WTC11 (cell line): ENCODE measurements at regions not wholly inside any gene's neighbourhood (a gene's known extent, or its start where the extent isn't known, plus 50 kb on each side); places are given as distances from the start of the nearest gene placed in this dataset.

ENCODE experiments used
- ATAC-seq: fragments of 200-7000 bp; cut with Tn5 transposase; 2 replicates; pipeline ENCODE4 v1.10.0; 2021; ENCODE audit warnings: mild to moderate bottlenecking, moderate library complexity
- CTCF ChIA-PET: fragments of 300-600 bp; sonication (Branson Sonifier 250); formaldehyde crosslinking; loops from one replicate; lab custom pipeline; 2021; ENCODE audit warnings: antibody characterized with exemption; lab: Charles Lee
- POLR2A ChIA-PET: fragments of 350-600 bp; sonication (Branson Sonifier 250); formaldehyde crosslinking; loops from one replicate; lab custom pipeline; 2021; ENCODE audit warnings: antibody characterized with exemption; lab: Charles Lee
- DNase-seq: peaks from one replicate; pipeline ENCODE4 v3.0.0; 2021; ENCODE audit warnings: low spot score
- H3K27ac Mint-ChIP-seq: 2 replicates; pipeline ENCODE4 v1.8.0; 2021; ENCODE audit warnings: mixed read lengths
- H3K27me3 Mint-ChIP-seq: 2 replicates; pipeline ENCODE4 v1.8.0; 2021; ENCODE audit warnings: low read depth, mild to moderate bottlenecking, moderate library complexity, mixed read lengths
- H3K36me3 Mint-ChIP-seq: 2 replicates; pipeline ENCODE4 v1.8.0; 2021; ENCODE audit warnings: mixed read lengths
- H3K4me1 Mint-ChIP-seq: 2 replicates; pipeline ENCODE4 v1.8.0; 2022; ENCODE audit warnings: mixed read lengths
- H3K4me3 Mint-ChIP-seq: 2 replicates; pipeline ENCODE4 v1.8.0; 2021; ENCODE audit warnings: mild to moderate bottlenecking, moderate library complexity, mixed read lengths
- H3K9me3 Mint-ChIP-seq: 2 replicates; pipeline ENCODE4 v1.8.0; 2021; ENCODE audit warnings: mixed read lengths
- AFF4 ChIP-seq: sonication (generic); formaldehyde crosslinking; IDR thresholded peaks from 2 replicates; pipeline ENCODE4 v1.8.1; 2023; ENCODE audit warnings: mild to moderate bottlenecking, missing genetic modification reagents, borderline replicate concordance
- ELF4 ChIP-seq: sonication (generic); formaldehyde crosslinking; IDR thresholded peaks from 2 replicates; pipeline ENCODE4 v1.8.1; 2022; ENCODE audit warnings: low read depth, mild to moderate bottlenecking, moderate library complexity, missing genetic modification reagents
- ESRRA ChIP-seq: sonication (generic); formaldehyde crosslinking; IDR thresholded peaks from 2 replicates; pipeline ENCODE4 v1.8.1; 2022; ENCODE audit warnings: mild to moderate bottlenecking, missing genetic modification reagents, borderline replicate concordance
- GRHL2 ChIP-seq: fragments of 250-450 bp; sonication (Bioruptor Pico); IDR thresholded peaks from 2 replicates; pipeline ENCODE4 v1.8.0; 2022; ENCODE audit warnings: mild to moderate bottlenecking, moderate library complexity; ENCODE audit not compliant: insufficient replicate concordance, severe bottlenecking
- IRF2 ChIP-seq: sonication (generic); formaldehyde crosslinking; IDR thresholded peaks from 2 replicates; pipeline ENCODE4 v1.8.0; 2022; ENCODE audit warnings: low read depth, missing genetic modification reagents, borderline replicate concordance
- JUN ChIP-seq: sonication (generic); formaldehyde crosslinking; IDR thresholded peaks from 2 replicates; pipeline ENCODE4 v1.8.0; 2023; ENCODE audit warnings: mild to moderate bottlenecking, missing genetic modification reagents
- KAT7 ChIP-seq: sonication (generic); formaldehyde crosslinking; IDR thresholded peaks from 2 replicates; pipeline ENCODE4 v1.8.1; 2023; ENCODE audit warnings: missing genetic modification reagents, mild to moderate bottlenecking, borderline replicate concordance
- NFE2L1 ChIP-seq: sonication (generic); formaldehyde crosslinking; IDR thresholded peaks from 2 replicates; pipeline ENCODE4 v1.8.1; 2023; ENCODE audit warnings: missing genetic modification reagents
- NFYB ChIP-seq: sonication (generic); formaldehyde crosslinking; conservative IDR thresholded peaks from 2 replicates; pipeline ENCODE4 v1.8.0; 2022; ENCODE audit warnings: low read depth, missing genetic modification reagents
- NR2C2 ChIP-seq: sonication (generic); formaldehyde crosslinking; IDR thresholded peaks from 2 replicates; pipeline ENCODE4 v1.8.0; 2022; ENCODE audit warnings: mild to moderate bottlenecking, missing genetic modification reagents
- PRRX2 ChIP-seq: fragments of 250-450 bp; sonication (Bioruptor Pico); IDR thresholded peaks from 2 replicates; pipeline ENCODE4 v1.8.0; 2021; ENCODE audit warnings: mild to moderate bottlenecking
- SOX15 ChIP-seq: fragments of 250-450 bp; sonication (Bioruptor Pico); IDR thresholded peaks from 2 replicates; pipeline ENCODE4 v1.9.0; 2021; ENCODE audit warnings: mild to moderate bottlenecking
- TEAD4 ChIP-seq: sonication (generic); formaldehyde crosslinking; IDR thresholded peaks from 2 replicates; pipeline ENCODE4 v1.8.0; 2022; ENCODE audit warnings: mild to moderate bottlenecking, missing genetic modification reagents
- ZMAT4 ChIP-seq: fragments of 250-450 bp; sonication (Bioruptor Pico); IDR thresholded peaks from 2 replicates; pipeline ENCODE4 v1.9.0; 2021; ENCODE audit warnings: mild to moderate bottlenecking
- ZNF671 ChIP-seq: fragments of 250-450 bp; sonication (Bioruptor Pico); IDR thresholded peaks from 2 replicates; pipeline ENCODE4 v1.8.0; 2021; ENCODE audit warnings: mild to moderate bottlenecking
- TF ChIP-seq, protein P1 (sequence below): fragments of 200-600 bp; IDR thresholded peaks from 2 replicates; pipeline ENCODE4 v1.8.0; 2022; ENCODE audit warnings: antibody characterized with exemption
- TF ChIP-seq, protein P2 (sequence below): sonication (generic); formaldehyde crosslinking; IDR thresholded peaks from 2 replicates; pipeline ENCODE4 v1.8.0; 2022; ENCODE audit warnings: mild to moderate bottlenecking, missing genetic modification reagents
- TF ChIP-seq, protein P3 (sequence below): sonication (generic); formaldehyde crosslinking; IDR thresholded peaks from 2 replicates; pipeline ENCODE4 v1.8.0; 2022; ENCODE audit warnings: mild to moderate bottlenecking, missing genetic modification reagents
- TF ChIP-seq, protein P4 (sequence below): fragments of 250-450 bp; sonication (Bioruptor Pico); IDR thresholded peaks from 2 replicates; pipeline ENCODE4 v2.1.2; 2022; ENCODE audit warnings: mild to moderate bottlenecking, moderate library complexity

DNA sequence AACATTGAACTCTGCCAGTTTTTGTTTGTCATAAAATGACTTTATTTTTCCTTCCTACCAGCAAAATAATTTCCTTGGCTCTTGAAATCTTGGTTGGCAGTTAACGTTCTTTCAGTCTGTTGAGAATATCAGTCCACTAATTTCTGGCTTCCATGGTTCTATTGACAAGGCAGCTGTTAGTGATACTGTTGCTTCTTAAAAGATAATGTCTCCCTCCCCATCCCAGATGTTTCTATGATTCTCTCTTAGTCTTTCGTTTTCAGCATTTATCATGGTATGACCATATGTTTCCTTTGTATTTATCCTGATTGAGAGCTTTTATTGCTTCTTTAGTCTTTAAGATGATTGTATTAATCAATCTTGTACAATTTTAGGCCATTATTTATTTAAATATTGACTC is 81.1 kb upstream of the STK26 start:
- Mint-ChIP-seq H3K4me1 (no peaks in the 10 kb centered on the region), H3K27ac (no peak overlapping the region), H3K9me3 (no peaks in the 10 kb centered on the region), H3K27me3 (no peaks in the 10 kb centered on the region), H3K36me3 (no peaks in the 10 kb centered on the region), H3K4me3 (no peak overlapping the region)
- DNase-seq (no peak), ATAC-seq (no peak)
- POLR2A ChIA-PET: no interaction called here
- CTCF ChIA-PET: no interaction called here
- TF ChIP-seq, protein P1, sequence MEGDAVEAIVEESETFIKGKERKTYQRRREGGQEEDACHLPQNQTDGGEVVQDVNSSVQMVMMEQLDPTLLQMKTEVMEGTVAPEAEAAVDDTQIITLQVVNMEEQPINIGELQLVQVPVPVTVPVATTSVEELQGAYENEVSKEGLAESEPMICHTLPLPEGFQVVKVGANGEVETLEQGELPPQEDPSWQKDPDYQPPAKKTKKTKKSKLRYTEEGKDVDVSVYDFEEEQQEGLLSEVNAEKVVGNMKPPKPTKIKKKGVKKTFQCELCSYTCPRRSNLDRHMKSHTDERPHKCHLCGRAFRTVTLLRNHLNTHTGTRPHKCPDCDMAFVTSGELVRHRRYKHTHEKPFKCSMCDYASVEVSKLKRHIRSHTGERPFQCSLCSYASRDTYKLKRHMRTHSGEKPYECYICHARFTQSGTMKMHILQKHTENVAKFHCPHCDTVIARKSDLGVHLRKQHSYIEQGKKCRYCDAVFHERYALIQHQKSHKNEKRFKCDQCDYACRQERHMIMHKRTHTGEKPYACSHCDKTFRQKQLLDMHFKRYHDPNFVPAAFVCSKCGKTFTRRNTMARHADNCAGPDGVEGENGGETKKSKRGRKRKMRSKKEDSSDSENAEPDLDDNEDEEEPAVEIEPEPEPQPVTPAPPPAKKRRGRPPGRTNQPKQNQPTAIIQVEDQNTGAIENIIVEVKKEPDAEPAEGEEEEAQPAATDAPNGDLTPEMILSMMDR: no peak
- no peak for TF ChIP-seq ESRRA (CRISPR knock-in tag)
- TF ChIP-seq ELF4 (CRISPR knock-in tag): no peak
- TF ChIP-seq AFF4 (CRISPR knock-in tag): no peak
- TF ChIP-seq JUN: no peak
- TF ChIP-seq, protein P2, sequence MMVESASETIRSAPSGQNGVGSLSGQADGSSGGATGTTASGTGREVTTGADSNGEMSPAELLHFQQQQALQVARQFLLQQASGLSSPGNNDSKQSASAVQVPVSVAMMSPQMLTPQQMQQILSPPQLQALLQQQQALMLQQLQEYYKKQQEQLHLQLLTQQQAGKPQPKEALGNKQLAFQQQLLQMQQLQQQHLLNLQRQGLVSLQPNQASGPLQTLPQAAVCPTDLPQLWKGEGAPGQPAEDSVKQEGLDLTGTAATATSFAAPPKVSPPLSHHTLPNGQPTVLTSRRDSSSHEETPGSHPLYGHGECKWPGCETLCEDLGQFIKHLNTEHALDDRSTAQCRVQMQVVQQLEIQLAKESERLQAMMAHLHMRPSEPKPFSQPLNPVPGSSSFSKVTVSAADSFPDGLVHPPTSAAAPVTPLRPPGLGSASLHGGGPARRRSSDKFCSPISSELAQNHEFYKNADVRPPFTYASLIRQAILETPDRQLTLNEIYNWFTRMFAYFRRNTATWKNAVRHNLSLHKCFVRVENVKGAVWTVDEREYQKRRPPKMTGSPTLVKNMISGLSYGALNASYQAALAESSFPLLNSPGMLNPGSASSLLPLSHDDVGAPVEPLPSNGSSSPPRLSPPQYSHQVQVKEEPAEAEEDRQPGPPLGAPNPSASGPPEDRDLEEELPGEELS (CRISPR knock-in tag): no peak
- TF ChIP-seq ZMAT4 (CRISPR knock-in tag): no peak
- TF ChIP-seq, protein P3, sequence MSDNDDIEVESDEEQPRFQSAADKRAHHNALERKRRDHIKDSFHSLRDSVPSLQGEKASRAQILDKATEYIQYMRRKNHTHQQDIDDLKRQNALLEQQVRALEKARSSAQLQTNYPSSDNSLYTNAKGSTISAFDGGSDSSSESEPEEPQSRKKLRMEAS (CRISPR knock-in tag): no peak
- no peak for TF ChIP-seq KAT7 (CRISPR knock-in tag)
- TF ChIP-seq NFYB (CRISPR knock-in tag): no peak
- no peak for TF ChIP-seq NFE2L1 (CRISPR knock-in tag)
- no peak for TF ChIP-seq IRF2 (CRISPR knock-in tag)
- TF ChIP-seq, protein P4, sequence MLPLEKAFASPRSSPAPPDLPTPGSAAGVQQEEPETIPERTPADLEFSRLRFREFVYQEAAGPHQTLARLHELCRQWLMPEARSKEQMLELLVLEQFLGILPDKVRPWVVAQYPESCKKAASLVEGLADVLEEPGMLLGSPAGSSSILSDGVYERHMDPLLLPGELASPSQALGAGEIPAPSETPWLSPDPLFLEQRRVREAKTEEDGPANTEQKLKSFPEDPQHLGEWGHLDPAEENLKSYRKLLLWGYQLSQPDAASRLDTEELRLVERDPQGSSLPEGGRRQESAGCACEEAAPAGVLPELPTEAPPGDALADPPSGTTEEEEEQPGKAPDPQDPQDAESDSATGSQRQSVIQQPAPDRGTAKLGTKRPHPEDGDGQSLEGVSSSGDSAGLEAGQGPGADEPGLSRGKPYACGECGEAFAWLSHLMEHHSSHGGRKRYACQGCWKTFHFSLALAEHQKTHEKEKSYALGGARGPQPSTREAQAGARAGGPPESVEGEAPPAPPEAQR (CRISPR knock-in tag): no peak
- TF ChIP-seq ZNF671: no peak
- TF ChIP-seq PRRX2 (CRISPR knock-in tag): no peak
- TF ChIP-seq SOX15: no peak
- TF ChIP-seq GRHL2 (CRISPR knock-in tag): no peak
- TF ChIP-seq NR2C2: no peak
- no peak for TF ChIP-seq TEAD4
- TF ChIP-seq, all 79 proteins: peak for 0
